Keratinocyte (primary cell): ENCODE measurements at regions not wholly inside any gene's neighbourhood (a gene's known extent, or its start where the extent isn't known, plus 50 kb on each side); places are given as distances from the start of the nearest gene placed in this dataset.

Experiments used
- EZH2 ChIP-seq: IDR thresholded peaks from one replicate; pipeline ENCODE4 v1.6.1; 2012; ENCODE audit warnings: inconsistent platforms, mild to moderate bottlenecking, low read length, moderate library complexity
- TF ChIP-seq, protein P1 (sequence below), 3 experiments: IDR thresholded peaks in 1 of 3; conservative IDR thresholded peaks in 1 of 3; optimal IDR thresholded peaks in 1 of 3; 2 replicates in 2 of 3; 3 replicates in 1 of 3; pipeline versions ENCODE3 to v1.5.1; 2011; ENCODE audit warnings: low read length in 3 of 3, mild to moderate bottlenecking in 3 of 3, moderate library complexity in 2 of 3, control low read depth in 1 of 3, inconsistent platforms in 1 of 3; ENCODE audit not compliant: insufficient read depth in 2 of 3; ENCODE audit errors: extremely low read depth in 1 of 3

DNA sequence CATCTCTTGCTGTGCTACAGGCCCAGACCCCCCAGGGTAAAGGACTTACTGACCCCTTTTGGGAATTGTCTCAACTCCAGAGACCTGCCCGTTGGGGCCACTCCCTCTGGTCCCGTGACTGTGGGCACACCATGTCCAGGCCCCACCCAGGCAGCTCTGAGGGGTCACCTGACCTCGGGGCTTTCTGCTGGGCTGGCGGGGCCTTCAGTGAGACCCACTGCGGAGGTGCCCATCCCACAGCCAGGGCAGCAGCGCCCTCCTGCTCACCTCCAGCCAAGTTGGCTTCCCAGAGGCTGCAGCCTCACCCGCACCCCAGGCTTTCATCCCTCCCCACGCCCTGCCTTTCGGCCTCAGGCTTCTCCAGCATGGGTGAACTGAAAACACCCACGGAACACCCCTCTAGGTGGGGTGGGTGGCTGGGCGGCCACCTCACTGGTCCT lies 147.2 kb downstream of the DNAJB6 start:
- TF ChIP-seq, protein P1, sequence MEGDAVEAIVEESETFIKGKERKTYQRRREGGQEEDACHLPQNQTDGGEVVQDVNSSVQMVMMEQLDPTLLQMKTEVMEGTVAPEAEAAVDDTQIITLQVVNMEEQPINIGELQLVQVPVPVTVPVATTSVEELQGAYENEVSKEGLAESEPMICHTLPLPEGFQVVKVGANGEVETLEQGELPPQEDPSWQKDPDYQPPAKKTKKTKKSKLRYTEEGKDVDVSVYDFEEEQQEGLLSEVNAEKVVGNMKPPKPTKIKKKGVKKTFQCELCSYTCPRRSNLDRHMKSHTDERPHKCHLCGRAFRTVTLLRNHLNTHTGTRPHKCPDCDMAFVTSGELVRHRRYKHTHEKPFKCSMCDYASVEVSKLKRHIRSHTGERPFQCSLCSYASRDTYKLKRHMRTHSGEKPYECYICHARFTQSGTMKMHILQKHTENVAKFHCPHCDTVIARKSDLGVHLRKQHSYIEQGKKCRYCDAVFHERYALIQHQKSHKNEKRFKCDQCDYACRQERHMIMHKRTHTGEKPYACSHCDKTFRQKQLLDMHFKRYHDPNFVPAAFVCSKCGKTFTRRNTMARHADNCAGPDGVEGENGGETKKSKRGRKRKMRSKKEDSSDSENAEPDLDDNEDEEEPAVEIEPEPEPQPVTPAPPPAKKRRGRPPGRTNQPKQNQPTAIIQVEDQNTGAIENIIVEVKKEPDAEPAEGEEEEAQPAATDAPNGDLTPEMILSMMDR (optimal IDR thresholded peaks at IDR 0.05 in 1 of 3, IDR thresholded peaks at IDR 0.05 in 1 of 3, conservative IDR thresholded peaks at IDR 0.05 in 1 of 3; ENCODE audit: extremely low read depth in 1 of 3, insufficient read depth in 2 of 3, low read length in 3 of 3), result no peak
- no peak for TF ChIP-seq EZH2
